ENCODE measurements at regions not wholly inside any gene's neighbourhood (a gene's known extent, or its start where the extent isn't known, plus 50 kb on each side); places are given as distances from the start of the nearest gene placed in this dataset.

DNA sequence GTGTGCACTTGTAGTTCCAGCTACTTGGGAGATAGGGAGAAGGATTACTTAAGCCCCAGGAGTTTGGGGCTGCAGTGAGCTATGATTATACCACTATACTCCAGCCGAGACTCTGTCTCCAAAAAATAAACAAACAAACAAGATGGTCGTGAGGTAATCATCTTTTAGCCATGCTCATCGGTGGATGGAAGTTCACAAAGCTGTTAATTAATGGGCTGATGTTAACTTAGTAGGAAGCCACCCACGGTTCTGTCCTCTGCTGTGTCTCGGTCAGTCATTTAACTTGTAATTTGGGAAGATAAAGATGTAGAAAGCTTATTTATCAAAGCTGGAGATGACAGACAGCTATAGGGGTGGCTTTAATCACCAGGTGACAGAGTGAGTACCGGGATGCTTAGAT lies 64.9 kb downstream of the ARHGEF18 start:
- no peak overlapping the region for H3K4me3 Mint-ChIP-seq (ENCODE audit: unreplicated experiment)
- H3K4me1 Mint-ChIP-seq (ENCODE audit: insufficient read depth, unreplicated experiment) = peaks cover 6% of the 10 kb centered on the region
- H3K36me3 Mint-ChIP-seq (ENCODE audit: insufficient read depth, unreplicated experiment) = peaks cover 7% of the 10 kb centered on the region
- no peak overlapping the region for H3K27ac Mint-ChIP-seq (ENCODE audit: low read depth, unreplicated experiment)
- CTCF ChIA-PET = interaction anchor here (0.6 kb wide), 1 partner anchor 82 kb away, joined by 3 read pairs; no protein-coding TSS in a partner anchor
- no TSS peak for BruUV-seq (replicated peaks)
- POLR2A ChIA-PET = interaction anchor here (0.6 kb wide), 1 partner anchor 1081 kb away, joined by 4 read pairs; no protein-coding TSS in a partner anchor
- no peaks in the 10 kb centered on the region for H3K27me3 Mint-ChIP-seq (ENCODE audit: insufficient read depth, unreplicated experiment)
- intact Hi-C loops (cut with micrococcal nuclease) = no loop called here
- no peaks in the 10 kb centered on the region for H3K9me3 Mint-ChIP-seq (ENCODE audit: unreplicated experiment)
- TF ChIP-seq, protein P1, sequence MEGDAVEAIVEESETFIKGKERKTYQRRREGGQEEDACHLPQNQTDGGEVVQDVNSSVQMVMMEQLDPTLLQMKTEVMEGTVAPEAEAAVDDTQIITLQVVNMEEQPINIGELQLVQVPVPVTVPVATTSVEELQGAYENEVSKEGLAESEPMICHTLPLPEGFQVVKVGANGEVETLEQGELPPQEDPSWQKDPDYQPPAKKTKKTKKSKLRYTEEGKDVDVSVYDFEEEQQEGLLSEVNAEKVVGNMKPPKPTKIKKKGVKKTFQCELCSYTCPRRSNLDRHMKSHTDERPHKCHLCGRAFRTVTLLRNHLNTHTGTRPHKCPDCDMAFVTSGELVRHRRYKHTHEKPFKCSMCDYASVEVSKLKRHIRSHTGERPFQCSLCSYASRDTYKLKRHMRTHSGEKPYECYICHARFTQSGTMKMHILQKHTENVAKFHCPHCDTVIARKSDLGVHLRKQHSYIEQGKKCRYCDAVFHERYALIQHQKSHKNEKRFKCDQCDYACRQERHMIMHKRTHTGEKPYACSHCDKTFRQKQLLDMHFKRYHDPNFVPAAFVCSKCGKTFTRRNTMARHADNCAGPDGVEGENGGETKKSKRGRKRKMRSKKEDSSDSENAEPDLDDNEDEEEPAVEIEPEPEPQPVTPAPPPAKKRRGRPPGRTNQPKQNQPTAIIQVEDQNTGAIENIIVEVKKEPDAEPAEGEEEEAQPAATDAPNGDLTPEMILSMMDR (IDR thresholded peaks at IDR 0.05; ENCODE audit: unreplicated experiment) = no peak
- no peak for DNase-seq (ENCODE audit: unreplicated experiment)

DNA sequence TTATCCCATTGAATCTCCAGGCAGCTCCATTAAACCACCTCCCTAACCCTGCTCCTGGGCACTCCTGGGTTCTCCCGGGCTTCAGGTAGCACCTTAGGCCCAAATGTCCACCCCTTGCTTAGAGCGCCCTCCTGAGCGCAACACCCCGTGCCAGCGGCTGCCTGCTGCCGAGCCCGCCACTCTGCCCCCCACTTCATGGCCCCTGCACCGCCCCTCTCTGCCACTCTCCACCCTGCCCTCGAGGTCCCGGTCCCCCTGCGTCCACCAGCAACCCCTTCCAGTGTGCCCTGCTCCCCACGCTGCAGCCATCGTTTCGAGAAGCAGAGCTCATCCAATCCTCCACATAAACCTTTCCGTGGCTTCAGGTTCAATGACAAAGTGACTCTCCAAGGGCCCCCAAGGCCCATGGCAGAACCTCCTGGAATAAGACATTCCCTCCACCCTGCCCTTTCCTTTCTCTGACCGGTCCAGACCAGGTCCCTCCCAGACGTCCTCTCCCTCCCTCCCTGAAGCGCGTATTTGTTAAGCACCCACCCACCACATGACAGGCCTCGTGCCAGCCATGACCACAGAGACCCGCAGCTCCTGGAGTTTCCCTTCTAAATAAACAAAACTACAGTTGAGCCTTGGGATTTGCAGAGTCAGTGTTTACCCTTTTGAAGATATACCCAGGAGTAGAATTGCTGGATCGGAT lies 66.6 kb downstream of the ARHGEF18 start:
- DNase-seq (ENCODE audit: unreplicated experiment) = no peak
- no peaks in the 10 kb centered on the region for H3K9me3 Mint-ChIP-seq (ENCODE audit: unreplicated experiment)
- no TSS peak for BruUV-seq (replicated peaks)
- CTCF ChIA-PET = interaction anchor here (0.8 kb wide), 1 partner anchor 19 kb away, joined by 3 read pairs; no protein-coding TSS in a partner anchor
- no peak overlapping the region for H3K4me3 Mint-ChIP-seq (ENCODE audit: unreplicated experiment)
- intact Hi-C loops (cut with micrococcal nuclease) = no loop called here
- no peaks in the 10 kb centered on the region for H3K27me3 Mint-ChIP-seq (ENCODE audit: insufficient read depth, unreplicated experiment)
- H3K4me1 Mint-ChIP-seq (ENCODE audit: insufficient read depth, unreplicated experiment) = peaks cover 6% of the 10 kb centered on the region
- TF ChIP-seq, protein P1 (IDR thresholded peaks at IDR 0.05; ENCODE audit: unreplicated experiment) = no peak
- no peak overlapping the region for H3K27ac Mint-ChIP-seq (ENCODE audit: low read depth, unreplicated experiment)
- peaks cover 5% of the 10 kb centered on the region for H3K36me3 Mint-ChIP-seq (ENCODE audit: insufficient read depth, unreplicated experiment)
- POLR2A ChIA-PET = interaction anchor here (0.9 kb wide), 1 partner anchor 19 kb away, joined by 3 read pairs; no protein-coding TSS in a partner anchor

DNA sequence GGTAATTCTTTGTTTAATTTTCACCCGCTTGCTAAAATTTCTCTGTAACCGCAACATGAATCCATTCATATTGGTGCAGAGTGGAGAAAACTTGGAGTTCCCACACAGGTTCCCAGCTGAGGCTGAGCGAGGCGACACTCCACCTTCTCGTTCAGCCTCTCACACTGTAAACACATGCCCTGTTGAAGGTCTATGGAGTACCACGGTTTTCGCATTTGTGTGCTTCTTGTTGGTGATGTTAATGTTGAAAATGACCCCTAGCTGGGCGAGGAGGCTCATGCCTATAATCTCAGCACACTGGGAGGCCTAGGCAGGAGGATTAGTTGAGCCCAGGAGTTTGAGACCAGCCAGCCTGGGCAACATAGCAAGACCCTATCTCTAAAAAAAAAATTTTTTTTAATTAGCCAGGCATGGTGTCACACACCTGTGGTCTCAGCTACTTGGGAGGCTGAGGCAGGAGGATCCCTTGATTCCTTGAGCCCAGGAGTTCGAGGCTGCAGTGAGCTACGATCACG lies 67.2 kb downstream of the ARHGEF18 start:
- Mint-ChIP-seq H3K9me3 (ENCODE audit: unreplicated experiment) (no peaks in the 10 kb centered on the region), H3K4me1 (ENCODE audit: insufficient read depth, unreplicated experiment) (peaks cover 6% of the 10 kb centered on the region), H3K36me3 (ENCODE audit: insufficient read depth, unreplicated experiment) (peaks cover 11% of the 10 kb centered on the region), H3K27me3 (ENCODE audit: insufficient read depth, unreplicated experiment) (no peaks in the 10 kb centered on the region), H3K4me3 (ENCODE audit: unreplicated experiment) (no peak overlapping the region), H3K27ac (ENCODE audit: low read depth, unreplicated experiment) (no peak overlapping the region)
- BruUV-seq (replicated peaks) = no TSS peak
- no peak for DNase-seq (ENCODE audit: unreplicated experiment)
- TF ChIP-seq, protein P1 (IDR thresholded peaks at IDR 0.05; ENCODE audit: unreplicated experiment) = no peak
- ChIA-PET CTCF (no interaction called here), POLR2A (interaction anchor here (0.6 to 0.9 kb wide), 2 partner anchors 20 to 89 kb away, joined by 3 read pairs; no protein-coding TSS in a partner anchor)
- intact Hi-C loops (cut with micrococcal nuclease) = no loop called here

DNA sequence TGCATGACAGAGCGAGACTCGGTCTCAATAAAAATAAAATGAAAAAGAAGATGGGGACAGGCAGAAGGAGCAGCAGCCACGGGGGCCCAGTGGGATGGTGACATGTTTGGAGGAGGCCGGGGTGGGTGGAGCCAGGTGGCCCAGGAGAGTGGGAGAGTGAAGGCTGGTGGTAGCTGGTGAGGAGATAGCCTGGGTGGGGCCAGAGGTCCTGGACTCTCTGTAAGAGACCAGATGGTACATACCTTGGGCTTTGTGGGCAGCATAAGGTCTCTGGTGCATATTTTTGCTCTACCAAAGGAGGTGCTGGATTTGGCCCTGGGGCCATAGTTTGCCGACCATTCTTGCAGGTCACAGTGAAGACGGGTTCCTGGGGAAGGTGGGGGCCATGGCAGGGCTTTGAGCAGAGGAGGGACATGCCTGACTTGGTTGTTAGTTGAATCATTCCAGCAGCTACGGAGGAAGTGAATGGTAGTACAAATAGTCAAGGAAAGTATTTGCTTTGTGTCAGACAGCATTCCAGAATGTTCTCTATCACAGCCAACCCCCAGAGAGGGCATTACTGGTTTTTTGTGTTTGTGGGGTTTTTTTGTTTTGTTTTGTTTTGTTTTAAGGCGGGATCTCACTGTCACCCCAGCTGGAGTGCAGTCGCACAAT lies 69.1 kb downstream of the ARHGEF18 start:
- Mint-ChIP-seq H3K27me3 (ENCODE audit: insufficient read depth, unreplicated experiment) (no peaks in the 10 kb centered on the region), H3K4me3 (ENCODE audit: unreplicated experiment) (no peak overlapping the region), H3K9me3 (ENCODE audit: unreplicated experiment) (no peaks in the 10 kb centered on the region), H3K27ac (ENCODE audit: low read depth, unreplicated experiment) (no peak overlapping the region), H3K36me3 (ENCODE audit: insufficient read depth, unreplicated experiment) (peaks cover 14% of the 10 kb centered on the region), H3K4me1 (ENCODE audit: insufficient read depth, unreplicated experiment) (peaks cover 23% of the 10 kb centered on the region)
- intact Hi-C loops (cut with micrococcal nuclease) = no loop called here
- no peak for DNase-seq (ENCODE audit: unreplicated experiment)
- BruUV-seq (replicated peaks) = no TSS peak
- TF ChIP-seq, protein P1 (IDR thresholded peaks at IDR 0.05; ENCODE audit: unreplicated experiment) = no peak
- CTCF ChIA-PET = interaction anchor here (0.7 kb wide), 1 partner anchor 179 kb away, joined by 3 read pairs; no protein-coding TSS in a partner anchor
- POLR2A ChIA-PET = no interaction called here
